ENCODE measurements at regions not wholly inside any gene's neighbourhood (a gene's known extent, or its start where the extent isn't known, plus 50 kb on each side); places are given as distances from the start of the nearest gene placed in this dataset.
"Not testable (repeated sequence)": the region's sequence is repeated elsewhere in the genome, so short reads cannot be mapped to it uniquely, and the experiment has no call there.

- DNase-seq = peak in 1 of 14 donors; percentile 0
These were observed 1793.9 kb downstream of the NCAM2 start for GRCh38 chr21:22791986-22792560.

DNA sequence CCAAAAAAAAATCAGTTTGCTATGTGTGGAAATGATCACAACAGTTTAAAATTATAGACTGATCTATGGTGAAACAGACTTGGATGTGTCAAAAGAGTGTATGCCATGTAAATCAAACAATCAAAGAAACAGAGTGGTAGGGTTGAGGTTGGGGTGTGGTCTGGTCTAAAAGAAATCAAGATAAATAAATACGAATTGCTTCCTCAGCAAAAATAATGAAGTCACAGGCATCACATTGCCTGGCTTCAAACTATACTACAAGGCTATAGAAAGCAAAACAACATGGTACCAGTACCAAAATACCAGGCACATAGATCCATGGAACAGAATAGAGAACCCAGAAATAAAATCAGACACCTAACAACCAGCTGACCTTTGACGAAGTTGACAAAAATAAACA is 1796.9 kb downstream of the NCAM2 start:
- DNase-seq = no peak

GRCh38 chr21:22795644-22796043 is 1797.4 kb downstream of the NCAM2 start:
- no peak for DNase-seq

DNA sequence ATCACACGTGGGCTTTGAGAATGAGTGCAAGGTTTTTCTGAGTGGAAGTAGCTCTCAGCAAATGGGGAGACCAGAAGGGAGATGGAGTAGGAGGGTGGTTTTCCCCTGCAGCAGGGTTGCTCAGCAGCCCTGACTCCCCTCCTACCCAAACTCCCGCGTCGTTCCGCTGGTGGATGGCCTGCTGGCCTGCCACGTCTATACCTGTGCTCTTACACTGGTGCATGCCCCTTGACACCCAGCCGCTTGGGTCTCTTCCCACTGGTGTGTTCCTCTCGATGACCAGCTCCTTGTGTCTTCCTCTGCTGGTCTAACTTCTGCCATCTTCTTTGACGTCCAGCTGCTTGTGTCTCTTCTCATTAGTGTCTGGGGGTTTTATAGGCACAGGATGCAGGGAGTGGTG is 1797.9 kb downstream of the NCAM2 start:
- DNase-seq = no peak

- DNase-seq = no peak
These were observed 1805.9 kb downstream of the NCAM2 start for GRCh38 chr21:22804151-22804550.

GRCh38 chr21:22806278-22806677 is 1808.1 kb downstream of the NCAM2 start:
- no peak for DNase-seq

GRCh38 chr21:22813201-22813600 is 1815.0 kb downstream of the NCAM2 start:
- DNase-seq = no peak

DNA sequence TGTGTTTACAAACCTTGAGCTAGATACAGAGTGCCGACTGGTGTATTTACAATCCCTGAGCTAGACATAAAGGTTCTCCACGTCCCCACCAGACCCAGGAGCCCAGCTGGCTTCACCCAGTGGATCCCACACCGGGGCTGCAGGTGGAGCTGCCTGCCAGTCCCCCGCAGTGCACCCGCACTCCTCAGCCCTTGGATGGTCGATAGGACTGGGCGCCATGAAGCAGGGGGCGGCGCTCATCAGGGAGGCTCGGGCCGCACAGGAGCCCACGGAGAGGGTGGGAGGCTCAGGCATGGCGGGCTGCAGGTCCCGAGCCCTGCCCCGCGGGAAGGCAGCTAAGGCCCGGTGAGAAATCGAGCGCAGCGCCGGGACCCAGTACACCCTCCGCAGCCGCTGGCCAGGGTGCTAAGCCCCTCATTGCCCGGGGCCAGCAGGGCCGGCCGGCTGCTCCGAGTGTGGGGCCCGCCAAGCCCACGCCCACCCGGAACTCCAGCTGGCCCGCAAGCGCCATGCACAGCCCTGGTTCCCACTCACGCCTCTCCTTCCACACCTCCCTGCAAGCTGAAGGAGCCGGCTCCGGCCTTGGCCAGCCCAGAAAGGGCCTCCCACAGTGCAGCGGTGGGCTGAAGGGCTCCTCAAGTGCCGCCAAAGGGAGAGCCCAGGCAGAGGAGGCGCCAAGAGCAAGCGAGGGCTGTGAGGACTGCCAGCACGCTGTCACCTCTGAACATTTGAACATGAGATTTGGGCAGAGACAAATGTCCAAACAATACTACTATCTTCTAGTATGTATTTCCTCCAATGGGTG is 1820.7 kb downstream of the NCAM2 start:
- DNase-seq = not testable (repeated sequence)

DNA sequence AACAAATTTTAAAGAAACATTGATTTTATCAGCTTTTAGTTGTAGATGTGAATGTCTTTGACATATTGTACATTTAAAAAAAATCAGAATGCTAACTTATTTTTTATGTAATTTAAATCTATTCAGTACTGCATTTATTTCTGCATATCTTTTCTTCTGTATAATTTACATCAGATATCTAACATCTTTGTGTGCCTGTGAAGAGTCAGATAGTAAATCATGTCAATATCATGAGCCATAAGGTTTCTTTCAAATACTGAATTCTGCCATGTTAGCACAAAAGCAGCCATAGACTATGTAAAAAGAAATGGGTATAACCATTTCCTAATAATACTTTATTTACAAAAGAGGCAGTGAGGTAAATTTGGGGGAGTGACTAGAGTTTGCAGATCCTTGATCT is 1829.2 kb downstream of the NCAM2 start:
- no peak for DNase-seq

- no peak for DNase-seq
These were observed 1844.7 kb downstream of the NCAM2 start for GRCh38 chr21:22842875-22843274.

GRCh38 chr21:22855581-22855980 is 1857.4 kb downstream of the NCAM2 start:
- DNase-seq = no peak

DNA sequence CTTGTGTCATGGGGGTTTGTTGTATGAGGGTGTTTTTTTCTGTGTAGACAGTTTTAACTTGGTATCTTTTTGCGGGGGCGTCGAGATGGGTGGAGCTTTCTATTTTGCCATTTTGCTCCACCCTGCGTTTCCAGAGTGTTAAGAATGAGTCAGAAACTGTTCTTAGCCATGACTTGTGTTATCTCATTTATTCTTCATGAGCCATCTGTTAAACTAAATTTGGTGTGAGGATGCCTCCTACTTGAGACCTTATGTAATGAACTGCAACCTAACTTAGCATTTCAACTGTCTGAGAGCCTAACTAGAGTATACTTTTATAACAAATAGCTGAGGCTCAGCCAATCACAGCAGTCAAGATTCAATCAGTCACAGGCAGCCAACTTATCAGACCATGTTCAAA is 1873.5 kb downstream of the NCAM2 start:
- DNase-seq = no peak

GRCh38 chr21:22880573-22880972 is 1882.4 kb downstream of the NCAM2 start:
- no peak for DNase-seq

- no peak for DNase-seq
These were observed 1882.9 kb downstream of the NCAM2 start for GRCh38 chr21:22881131-22881530.

DNA sequence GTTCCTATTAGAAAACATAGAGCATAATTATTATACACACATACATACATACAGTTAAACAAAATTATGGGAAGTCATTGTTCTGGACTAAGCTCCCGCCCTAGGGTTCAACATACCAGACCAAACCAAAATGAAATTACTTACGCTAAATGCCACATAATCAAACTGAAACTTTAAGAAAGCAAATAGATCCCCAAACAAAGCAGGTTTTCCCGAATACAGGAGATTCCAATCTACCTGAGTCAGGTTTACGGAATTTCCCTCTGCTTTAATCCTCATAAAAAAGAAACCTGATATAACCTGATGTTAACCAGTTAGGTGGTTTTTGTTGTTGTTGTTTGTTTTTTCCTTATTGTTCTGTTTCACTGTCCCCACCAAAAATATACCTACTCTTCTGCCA is 1886.9 kb downstream of the NCAM2 start:
- no peak for DNase-seq

DNA sequence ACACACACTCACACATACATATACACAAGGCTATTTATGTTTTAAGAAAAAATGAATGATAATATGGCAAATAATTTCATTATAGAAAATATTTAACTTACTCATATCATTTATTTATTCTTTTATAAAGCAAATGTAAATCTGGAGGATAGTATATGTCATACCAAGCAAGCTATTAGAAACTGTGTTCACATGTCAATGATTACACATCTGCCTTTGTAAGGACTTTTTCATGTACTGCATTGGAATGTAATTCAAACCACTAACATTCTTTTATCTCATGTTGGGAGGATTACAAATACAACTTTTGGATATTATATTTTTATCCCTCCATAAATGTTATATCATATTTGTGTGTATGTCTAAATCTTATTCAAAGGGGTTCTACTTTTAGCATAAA is 1887.4 kb downstream of the NCAM2 start:
- no peak for DNase-seq

GRCh38 chr21:22889445-22889844 is 1891.2 kb downstream of the NCAM2 start:
- no peak for DNase-seq

DNA sequence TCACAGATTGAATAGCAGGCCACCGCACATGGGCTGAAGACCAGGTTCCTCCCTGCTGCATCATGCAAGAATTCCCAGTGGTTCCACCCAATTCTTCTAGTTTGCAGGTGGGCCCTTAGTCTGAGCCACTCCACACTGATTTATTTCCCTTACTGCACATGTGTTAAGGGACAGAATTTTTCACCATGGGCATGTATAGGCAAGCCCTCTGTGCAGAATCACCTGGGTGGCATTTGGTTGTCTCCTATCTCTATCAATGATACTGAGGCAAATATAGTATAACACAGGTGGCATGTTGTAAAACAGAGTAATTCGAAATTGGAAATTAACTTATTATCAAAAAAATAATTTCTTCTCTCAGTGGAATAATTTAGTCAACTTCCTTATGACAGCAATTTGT is 1892.4 kb downstream of the NCAM2 start:
- DNase-seq = no peak

GRCh38 chr21:22892028-22892427 is 1893.8 kb downstream of the NCAM2 start:
- no peak for DNase-seq

GRCh38 chr21:22892740-22893139 is 1894.5 kb downstream of the NCAM2 start:
- DNase-seq = no peak

GRCh38 chr21:22898051-22898665 is 1899.9 kb downstream of the NCAM2 start:
- DNase-seq = no peak

- DNase-seq = no peak
These were observed 1902.3 kb downstream of the NCAM2 start for GRCh38 chr21:22900490-22900889.

- no peak for DNase-seq
These were observed 1905.6 kb downstream of the NCAM2 start for GRCh38 chr21:22903851-22904250.

- DNase-seq = no peak
These were observed 1906.2 kb downstream of the NCAM2 start for GRCh38 chr21:22904385-22904784.

All from C1 segment of cervical spinal cord (tissue), 14 donors.